Left ventricle myocardium inferior (tissue), 1 donor: ENCODE measurements at regions not wholly inside any gene's neighbourhood (a gene's known extent, or its start where the extent isn't known, plus 50 kb on each side); places are given as distances from the start of the nearest gene placed in this dataset.

Source experiments
- DNase-seq: peaks from one replicate; pipeline ENCODE4 v3.0.0-alpha.2; 2020
- H3K27ac ChIP-seq: fragments of 200-600 bp; replicated peaks from 2 replicates; pipeline ENCODE4 v1.8.0; 2021
- H3K27me3 ChIP-seq: fragments of 200-600 bp; 2 replicates; pipeline ENCODE4 v1.8.0; 2021; ENCODE audit warnings: low read depth
- H3K36me3 ChIP-seq: fragments of 200-600 bp; 2 replicates; pipeline ENCODE4 v1.8.0; 2021
- H3K4me1 ChIP-seq: fragments of 200-600 bp; 2 replicates; pipeline ENCODE4 v1.8.0; 2021
- H3K4me3 ChIP-seq: fragments of 200-600 bp; 2 replicates; pipeline ENCODE4 v1.8.0; 2021; ENCODE audit warnings: mild to moderate bottlenecking, moderate library complexity
- H3K9me3 ChIP-seq: fragments of 200-600 bp; replicated peaks from 2 replicates; pipeline ENCODE4 v1.8.0; 2021
- CTCF ChIP-seq: fragments of 200-600 bp; IDR thresholded peaks from 2 replicates; pipeline ENCODE4 v1.8.0; 2021; ENCODE audit warnings: antibody characterized with exemption, mild to moderate bottlenecking, borderline replicate concordance
- intact Hi-C: fragments of 100-400 bp; cut with micrococcal nuclease; formaldehyde crosslinking; loops from one replicate; pipeline ENCODE4 v1.11.0; 2022
- donor health status: DM: no; HTN: yes; CAD: no; lungs with severe emphysema.

GRCh38 chr1:68801440-68801839, 304.6 kb upstream of the DEPDC1 start:
- DNase-seq: no peak
- no peaks in the 10 kb centered on the region for H3K4me1 ChIP-seq
- no peaks in the 10 kb centered on the region for H3K9me3 ChIP-seq
- no peak overlapping the region for H3K4me3 ChIP-seq
- H3K36me3 ChIP-seq: no peaks in the 10 kb centered on the region
- intact Hi-C loops: no loop called here
- peaks cover 4% of the 10 kb centered on the region for H3K27me3 ChIP-seq
- TF ChIP-seq CTCF: no peak
- H3K27ac ChIP-seq: no peak overlapping the region

DNA sequence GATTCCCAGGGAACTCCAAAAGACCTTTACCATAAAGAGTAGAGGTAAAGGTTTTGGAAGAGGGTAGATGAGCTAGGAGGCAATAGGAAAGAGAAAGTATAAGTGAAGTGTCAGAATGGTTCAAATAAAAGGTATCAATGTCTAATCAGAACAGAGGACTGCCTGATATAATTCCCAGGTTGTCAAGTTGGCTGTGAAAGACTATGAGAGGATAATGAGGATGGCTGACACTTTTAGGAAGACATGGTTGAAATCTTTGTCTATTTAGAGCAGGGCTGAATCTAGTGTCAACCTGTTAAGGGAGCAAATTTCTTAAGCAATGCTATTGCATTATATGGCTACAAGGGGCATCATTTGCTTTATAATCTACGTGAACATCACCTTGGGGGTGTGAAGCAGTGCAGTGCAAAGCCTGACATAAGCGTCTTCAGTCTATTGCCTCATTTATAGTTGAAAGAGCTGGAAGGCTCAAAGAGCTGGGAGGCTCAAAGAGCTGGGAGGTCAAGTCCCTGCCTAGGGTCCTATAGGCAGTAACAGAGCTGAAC, 308.3 kb upstream of the DEPDC1 start:
- no peaks in the 10 kb centered on the region for H3K36me3 ChIP-seq
- intact Hi-C loops: no loop called here
- H3K9me3 ChIP-seq: no peaks in the 10 kb centered on the region
- peaks cover 4% of the 10 kb centered on the region for H3K27me3 ChIP-seq
- no peaks in the 10 kb centered on the region for H3K4me1 ChIP-seq
- no peak for DNase-seq
- H3K4me3 ChIP-seq: no peak overlapping the region
- no peak for TF ChIP-seq CTCF
- no peak overlapping the region for H3K27ac ChIP-seq

- no peak overlapping the region for H3K27ac ChIP-seq
- intact Hi-C loops: no loop called here
- TF ChIP-seq CTCF: no peak
- no peaks in the 10 kb centered on the region for H3K4me1 ChIP-seq
- H3K9me3 ChIP-seq: no peaks in the 10 kb centered on the region
- H3K27me3 ChIP-seq: peaks cover 4% of the 10 kb centered on the region
- no peak for DNase-seq
- H3K36me3 ChIP-seq: no peaks in the 10 kb centered on the region
- no peak overlapping the region for H3K4me3 ChIP-seq
Measured at GRCh38 chr1:68808351-68808750, 311.5 kb upstream of the DEPDC1 start.

- Histone ChIP-seq H3K36me3 (no peaks in the 10 kb centered on the region), H3K27me3 (no peaks in the 10 kb centered on the region), H3K9me3 (no peaks in the 10 kb centered on the region), H3K4me3 (no peak overlapping the region), H3K4me1 (no peaks in the 10 kb centered on the region), H3K27ac (no peak overlapping the region)
- no peak for DNase-seq
- TF ChIP-seq CTCF: no peak
- intact Hi-C loops: no loop called here
Measured at GRCh38 chr1:68811806-68812205, 314.9 kb upstream of the DEPDC1 start.

- intact Hi-C loops: no loop called here
- no peak for TF ChIP-seq CTCF
- no peak for DNase-seq
- Histone ChIP-seq H3K36me3 (no peaks in the 10 kb centered on the region), H3K27ac (no peak overlapping the region), H3K4me3 (no peak overlapping the region), H3K27me3 (no peaks in the 10 kb centered on the region), H3K4me1 (no peaks in the 10 kb centered on the region), H3K9me3 (no peaks in the 10 kb centered on the region)
Measured at GRCh38 chr1:68812333-68812732, 315.5 kb upstream of the DEPDC1 start.

DNA sequence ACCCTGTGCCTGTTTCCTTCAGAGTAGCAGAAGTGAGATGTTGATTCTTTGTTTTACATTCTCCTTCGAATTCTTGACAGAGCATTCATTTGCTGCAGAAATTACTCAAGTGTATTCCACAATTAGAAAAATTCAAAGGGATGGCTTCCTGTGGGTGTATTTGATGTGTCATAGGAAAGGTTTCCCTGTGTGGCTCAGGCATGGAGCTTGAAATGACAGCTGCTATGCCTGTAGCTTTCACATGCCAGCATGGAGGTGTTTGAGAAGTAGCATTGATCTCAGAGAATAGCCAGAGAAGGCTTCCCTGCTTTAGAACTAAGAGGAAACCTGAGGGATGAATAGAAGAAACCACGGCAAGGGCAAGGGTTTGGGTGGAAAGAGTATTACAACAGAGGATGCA, 317.2 kb upstream of the DEPDC1 start:
- no peak for DNase-seq
- no peak overlapping the region for H3K4me3 ChIP-seq
- H3K27ac ChIP-seq: no peak overlapping the region
- no peaks in the 10 kb centered on the region for H3K36me3 ChIP-seq
- intact Hi-C loops: no loop called here
- no peaks in the 10 kb centered on the region for H3K9me3 ChIP-seq
- H3K4me1 ChIP-seq: no peaks in the 10 kb centered on the region
- H3K27me3 ChIP-seq: no peaks in the 10 kb centered on the region
- no peak for TF ChIP-seq CTCF
